OCI-LY1 (cell line): ENCODE measurements at regions not wholly inside any gene's neighbourhood (a gene's known extent, or its start where the extent isn't known, plus 50 kb on each side); places are given as distances from the start of the nearest gene placed in this dataset.

ENCODE experiments used
- H2AFZ ChIP-seq: fragments of 200-600 bp; sonication (generic), shearing (Covaris generic); 2 replicates; pipeline ENCODE4 v1.6.0; 2014; ENCODE audit warnings: antibody characterized with exemption, mild to moderate bottlenecking, low read length
- H3F3A ChIP-seq: fragments of 200-600 bp; sonication (generic), shearing (Covaris generic); 2 replicates; pipeline ENCODE4 v1.6.0; 2014; ENCODE audit warnings: mild to moderate bottlenecking, antibody characterized with exemption, low read length, moderate library complexity; ENCODE audit not compliant: insufficient read depth
- H3K27ac ChIP-seq: fragments of 200-600 bp; sonication (generic); 2 replicates; pipeline ENCODE4 v1.5.1; 2014; ENCODE audit warnings: low read length, mixed run types, mild to moderate bottlenecking, low read depth; ENCODE audit not compliant: poor library complexity, severe bottlenecking
- H3K27me3 ChIP-seq: fragments of 200-600 bp; sonication (generic); 2 replicates; pipeline ENCODE4 v1.6.0; 2014; ENCODE audit warnings: antibody characterized with exemption, mild to moderate bottlenecking, low read length, moderate library complexity; ENCODE audit not compliant: insufficient read depth
- H3K36me3 ChIP-seq: fragments of 200-600 bp; sonication (generic); 2 replicates; pipeline ENCODE4 v1.6.1; 2014; ENCODE audit warnings: mild to moderate bottlenecking, antibody characterized with exemption, low read length, moderate library complexity, mixed read lengths; ENCODE audit not compliant: insufficient read depth
- H3K4me1 ChIP-seq: fragments of 200-600 bp; sonication (generic); 2 replicates; pipeline ENCODE4 v1.5.1; 2014; ENCODE audit warnings: mild to moderate bottlenecking, low read length, moderate library complexity; ENCODE audit not compliant: insufficient read depth, severe bottlenecking
- H3K4me2 ChIP-seq: fragments of 200-600 bp; sonication (generic), shearing (Covaris generic); 2 replicates; pipeline ENCODE4 v1.6.1; 2014; ENCODE audit warnings: low read length
- H3K4me3 ChIP-seq: fragments of 200-600 bp; sonication (generic); 2 replicates; pipeline ENCODE4 v1.5.1; 2014; ENCODE audit warnings: low read length, low read depth, mild to moderate bottlenecking, mixed read lengths; ENCODE audit not compliant: poor library complexity, severe bottlenecking
- H3K79me2 ChIP-seq: fragments of 200-600 bp; shearing (Covaris generic); 2 replicates; pipeline ENCODE4 v1.6.1; 2016; ENCODE audit warnings: mixed run types, low read length, mixed read lengths; ENCODE audit not compliant: insufficient read depth
- H3K9ac ChIP-seq: fragments of 200-600 bp; sonication (generic), shearing (Covaris generic); 2 replicates; pipeline ENCODE4 v1.6.1; 2014; ENCODE audit warnings: mild to moderate bottlenecking, low read length, mixed read lengths
- H3K9me2 ChIP-seq: fragments of 200-600 bp; sonication (generic), shearing (Covaris generic); 2 replicates; pipeline ENCODE4 v1.6.1; 2014; ENCODE audit warnings: low read depth, mild to moderate bottlenecking, low read length, mixed read lengths
- H3K9me3 ChIP-seq: fragments of 200-600 bp; shearing (Covaris generic); 2 replicates; pipeline ENCODE4 v1.6.1; 2014; ENCODE audit warnings: low read length, mixed read lengths
- H4K20me1 ChIP-seq: fragments of 200-600 bp; sonication (generic), shearing (Covaris generic); 2 replicates; pipeline ENCODE4 v1.6.0; 2016; ENCODE audit warnings: mild to moderate bottlenecking, low read length; ENCODE audit not compliant: insufficient read depth
- EZH2 ChIP-seq: fragments of 200-600 bp; sonication (generic), shearing (Covaris generic); IDR thresholded peaks from 2 replicates; pipeline ENCODE4 v1.8.0; 2017; ENCODE audit warnings: borderline replicate concordance, mixed run types, mild to moderate bottlenecking, antibody characterized with exemption, low read length, moderate library complexity, mixed read lengths
- TF ChIP-seq, protein P1 (sequence below): fragments of 200-600 bp; sonication (generic), shearing (Covaris generic); IDR thresholded peaks from 2 replicates; pipeline ENCODE4 v1.5.1; 2017; ENCODE audit warnings: mild to moderate bottlenecking, antibody characterized with exemption, low read length, moderate library complexity, mixed read lengths

DNA sequence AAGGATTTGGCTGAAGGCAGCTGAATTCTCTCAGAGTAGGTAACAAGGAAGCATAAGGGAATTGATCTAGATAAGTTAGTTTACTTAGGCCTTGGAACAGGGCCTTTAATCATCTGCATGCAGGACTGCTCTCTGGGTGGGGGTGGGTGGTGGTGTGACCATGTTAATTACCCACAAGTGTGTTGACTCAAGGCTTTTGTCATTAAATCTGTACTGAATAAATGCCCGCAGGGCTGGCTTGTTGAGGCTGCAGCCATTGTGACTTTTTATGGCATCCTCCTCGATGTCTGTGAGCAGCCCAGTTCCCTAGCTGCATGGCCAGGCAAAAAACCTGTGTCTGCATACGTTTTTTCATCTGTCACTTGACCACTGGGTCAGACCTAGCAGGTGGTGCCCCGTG, 63.5 kb upstream of the ASCC3 start:
- Histone ChIP-seq H3K9ac (no peak overlapping the region), H3F3A (no peaks in the 10 kb centered on the region), H3K36me3 (no peaks in the 10 kb centered on the region), H2AFZ (no peak overlapping the region), H3K9me3 (no peaks in the 10 kb centered on the region), H4K20me1 (no peaks in the 10 kb centered on the region), H3K27ac (no peak overlapping the region), H3K4me1 (no peaks in the 10 kb centered on the region), H3K9me2 (no peaks in the 10 kb centered on the region), H3K79me2 (no peaks in the 10 kb centered on the region), H3K4me2 (no peak overlapping the region), H3K4me3 (no peak overlapping the region), H3K27me3 (no peaks in the 10 kb centered on the region)
- TF ChIP-seq EZH2, result no peak
- TF ChIP-seq, protein P1, sequence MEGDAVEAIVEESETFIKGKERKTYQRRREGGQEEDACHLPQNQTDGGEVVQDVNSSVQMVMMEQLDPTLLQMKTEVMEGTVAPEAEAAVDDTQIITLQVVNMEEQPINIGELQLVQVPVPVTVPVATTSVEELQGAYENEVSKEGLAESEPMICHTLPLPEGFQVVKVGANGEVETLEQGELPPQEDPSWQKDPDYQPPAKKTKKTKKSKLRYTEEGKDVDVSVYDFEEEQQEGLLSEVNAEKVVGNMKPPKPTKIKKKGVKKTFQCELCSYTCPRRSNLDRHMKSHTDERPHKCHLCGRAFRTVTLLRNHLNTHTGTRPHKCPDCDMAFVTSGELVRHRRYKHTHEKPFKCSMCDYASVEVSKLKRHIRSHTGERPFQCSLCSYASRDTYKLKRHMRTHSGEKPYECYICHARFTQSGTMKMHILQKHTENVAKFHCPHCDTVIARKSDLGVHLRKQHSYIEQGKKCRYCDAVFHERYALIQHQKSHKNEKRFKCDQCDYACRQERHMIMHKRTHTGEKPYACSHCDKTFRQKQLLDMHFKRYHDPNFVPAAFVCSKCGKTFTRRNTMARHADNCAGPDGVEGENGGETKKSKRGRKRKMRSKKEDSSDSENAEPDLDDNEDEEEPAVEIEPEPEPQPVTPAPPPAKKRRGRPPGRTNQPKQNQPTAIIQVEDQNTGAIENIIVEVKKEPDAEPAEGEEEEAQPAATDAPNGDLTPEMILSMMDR, result no peak

DNA sequence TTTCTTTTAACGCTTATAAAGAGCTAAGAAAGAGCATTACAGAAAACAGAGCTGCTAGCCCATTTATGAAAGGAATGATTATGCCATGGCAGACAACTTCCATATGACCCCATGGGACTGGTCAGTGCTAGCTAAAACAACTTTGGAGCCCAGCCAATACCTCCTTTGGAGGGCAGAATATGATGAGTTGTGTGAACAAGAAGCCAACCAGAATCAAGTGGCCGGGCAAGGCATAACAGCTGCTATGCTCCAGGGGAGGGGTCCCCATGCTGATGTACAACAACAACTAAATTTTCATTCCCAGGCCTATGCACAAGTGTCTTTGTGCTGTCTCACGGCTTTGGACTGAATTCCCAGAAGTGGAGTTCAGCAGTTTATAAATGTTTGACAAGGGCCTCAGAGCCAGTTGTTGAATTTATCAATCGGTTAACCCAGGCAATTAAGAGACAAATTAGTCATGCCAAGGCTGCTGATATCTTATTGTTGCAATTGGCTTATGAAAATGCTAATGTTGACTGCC, 65.0 kb upstream of the ASCC3 start:
- H3K36me3 ChIP-seq, result no peaks in the 10 kb centered on the region
- no peak overlapping the region for H2AFZ ChIP-seq
- no peaks in the 10 kb centered on the region for H3K79me2 ChIP-seq
- no peak overlapping the region for H3K4me3 ChIP-seq
- no peaks in the 10 kb centered on the region for H3K4me1 ChIP-seq
- H3K9me3 ChIP-seq, result no peaks in the 10 kb centered on the region
- no peak overlapping the region for H3K27ac ChIP-seq
- H3K9ac ChIP-seq, result no peak overlapping the region
- H3K27me3 ChIP-seq, result no peaks in the 10 kb centered on the region
- no peak for TF ChIP-seq EZH2
- TF ChIP-seq, protein P1, result no peak
- H3K4me2 ChIP-seq, result no peak overlapping the region
- H3K9me2 ChIP-seq, result no peaks in the 10 kb centered on the region
- H4K20me1 ChIP-seq, result no peaks in the 10 kb centered on the region
- H3F3A ChIP-seq, result no peaks in the 10 kb centered on the region

DNA sequence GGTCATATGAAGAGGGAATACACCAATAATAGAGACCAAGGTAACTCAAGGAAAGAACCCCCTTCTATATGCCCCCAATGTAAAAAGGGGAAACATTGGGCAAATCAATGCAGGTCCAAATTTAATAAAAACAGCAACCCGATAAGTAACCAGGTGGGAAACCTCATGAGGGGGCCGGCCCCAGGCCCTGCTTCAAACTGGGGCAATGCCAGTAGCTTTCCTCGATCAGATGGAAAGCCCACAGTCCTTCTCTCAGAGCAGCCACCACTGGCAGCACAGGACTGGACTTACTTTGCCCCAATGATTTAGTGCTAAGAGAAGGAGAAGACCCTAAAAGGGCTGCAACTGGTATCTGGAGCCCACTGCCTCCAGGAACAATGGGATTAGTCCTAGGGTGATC, 65.6 kb upstream of the ASCC3 start:
- Histone ChIP-seq H3F3A (no peaks in the 10 kb centered on the region), H3K4me3 (no peak overlapping the region), H2AFZ (no peak overlapping the region), H3K9me2 (no peaks in the 10 kb centered on the region), H3K36me3 (no peaks in the 10 kb centered on the region), H3K27me3 (no peaks in the 10 kb centered on the region), H3K4me2 (no peak overlapping the region), H3K9ac (no peak overlapping the region), H3K27ac (no peak overlapping the region), H3K9me3 (no peaks in the 10 kb centered on the region), H3K4me1 (no peaks in the 10 kb centered on the region), H3K79me2 (no peaks in the 10 kb centered on the region), H4K20me1 (no peaks in the 10 kb centered on the region)
- TF ChIP-seq, protein P1, result no peak
- TF ChIP-seq EZH2, result no peak
